ENCODE measurements at regions not wholly inside any gene's neighbourhood (a gene's known extent, or its start where the extent isn't known, plus 50 kb on each side); places are given as distances from the start of the nearest gene placed in this dataset.

DNA sequence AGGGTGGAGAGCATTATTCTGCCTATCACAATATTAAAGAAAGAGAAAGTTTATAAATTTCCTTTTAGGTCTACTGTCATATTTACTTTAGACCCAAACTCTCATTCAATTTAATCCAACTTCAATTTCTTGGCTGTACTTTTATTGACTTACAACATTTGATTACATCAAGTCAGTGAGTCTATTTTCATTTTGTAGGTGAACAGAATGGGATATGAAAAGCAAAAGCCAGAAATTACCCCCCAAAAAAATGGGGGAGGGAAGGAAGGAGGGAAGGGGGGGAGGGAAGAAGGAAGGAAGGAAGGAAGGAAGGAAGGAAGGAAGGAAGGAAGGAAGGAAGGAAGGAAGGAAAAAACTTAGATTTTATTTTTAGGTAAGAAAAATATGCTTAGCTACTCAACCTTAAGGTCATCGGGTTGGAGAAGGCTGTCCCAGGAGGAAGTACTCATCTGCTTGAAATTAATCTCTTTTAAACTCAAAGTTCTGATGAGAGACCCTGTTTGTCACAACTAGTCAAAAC is 320.1 kb upstream of the ATP11B start:
- Histone ChIP-seq H3K36me3 (ENCODE audit: control insufficient read depth in 1 of 2, insufficient read depth in 2 of 2, low read depth in 1 of 2, low read length in 2 of 2) (no peaks in the 10 kb centered on the region), H4K8ac (ENCODE audit: low read length) (no peak overlapping the region), H2BK15ac (ENCODE audit: low read depth, poor library complexity, severe bottlenecking) (no peak overlapping the region), H3K4me3 (ENCODE audit: insufficient read depth in 1 of 2, low read depth in 1 of 2, low read length in 2 of 2) (no peak overlapping the region), H3K23ac (ENCODE audit: low read length in 2 of 2) (no peak overlapping the region), H3K4ac (ENCODE audit: low read depth in 1 of 2, low read length in 2 of 2) (no peak overlapping the region), H3K27me3 (ENCODE audit: control insufficient read depth in 1 of 2, insufficient read depth in 1 of 2, low read length in 2 of 2) (no peaks in the 10 kb centered on the region), H2BK12ac (ENCODE audit: low read length in 2 of 2) (no peak overlapping the region), H4K91ac (ENCODE audit: low read length) (no peak overlapping the region), H3K27ac (ENCODE audit: low read length, poor library complexity, severe bottlenecking) (no peak overlapping the region), H2BK5ac (ENCODE audit: low read depth, low read length, poor library complexity, severe bottlenecking) (no peak overlapping the region), H3K18ac (ENCODE audit: low read depth in 1 of 2, low read length in 2 of 2) (no peak overlapping the region), H3K9me3 (ENCODE audit: control insufficient read depth, low read length) (peaks cover 4% of the 10 kb centered on the region), H2AFZ (ENCODE audit: low read depth, low read length) (no peak overlapping the region), H3K79me1 (replicated peaks; ENCODE audit: low read length, poor library complexity, severe bottlenecking) (no peaks in the 10 kb centered on the region), H2AK5ac (ENCODE audit: low read length, severe bottlenecking) (no peak overlapping the region), H3K4me2 (ENCODE audit: low read length, poor library complexity, severe bottlenecking) (no peak overlapping the region), H3K14ac (ENCODE audit: low read length in 2 of 2) (no peak overlapping the region), H3K9ac (ENCODE audit: low read length) (no peak overlapping the region), H2BK120ac (ENCODE audit: low read depth, low read length) (no peak overlapping the region), H3K4me1 (ENCODE audit: control insufficient read depth, insufficient read depth, low read depth, low read length) (no peaks in the 10 kb centered on the region)
- no CpG with 5 or more reads among the region's 1 CpG for WGBS
- DNase-seq, result no peak

DNA sequence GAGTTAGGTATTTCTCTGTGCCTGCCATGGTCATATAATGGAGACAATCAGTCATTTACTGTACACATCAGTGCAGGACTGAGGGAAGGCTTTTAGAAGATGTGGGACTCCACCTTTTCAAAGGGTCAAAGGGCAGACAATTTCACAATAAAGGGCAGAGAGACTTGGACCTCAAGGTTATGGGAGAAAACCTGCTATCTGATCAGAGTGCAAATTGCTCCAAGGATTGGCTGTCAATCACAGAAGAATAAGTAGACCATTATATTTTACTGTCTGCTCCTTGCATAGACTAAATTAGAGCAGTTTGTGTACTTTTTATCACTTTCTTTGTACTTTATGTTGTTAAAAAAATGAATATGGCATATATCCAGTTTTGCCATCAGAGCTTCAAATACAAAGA is 314.9 kb upstream of the ATP11B start:
- Histone ChIP-seq H2AFZ (ENCODE audit: low read depth, low read length) (no peak overlapping the region), H3K79me1 (replicated peaks; ENCODE audit: low read length, poor library complexity, severe bottlenecking) (no peaks in the 10 kb centered on the region), H3K18ac (ENCODE audit: low read depth in 1 of 2, low read length in 2 of 2) (no peak overlapping the region), H2AK5ac (ENCODE audit: low read length, severe bottlenecking) (no peak overlapping the region), H4K8ac (ENCODE audit: low read length) (no peak overlapping the region), H4K91ac (ENCODE audit: low read length) (no peak overlapping the region), H3K23ac (ENCODE audit: low read length in 2 of 2) (no peak overlapping the region), H3K4me1 (ENCODE audit: control insufficient read depth, insufficient read depth, low read depth, low read length) (no peaks in the 10 kb centered on the region), H3K14ac (ENCODE audit: low read length in 2 of 2) (no peak overlapping the region), H3K4ac (ENCODE audit: low read depth in 1 of 2, low read length in 2 of 2) (no peak overlapping the region), H3K4me3 (ENCODE audit: insufficient read depth in 1 of 2, low read depth in 1 of 2, low read length in 2 of 2) (no peak overlapping the region), H2BK5ac (ENCODE audit: low read depth, low read length, poor library complexity, severe bottlenecking) (no peak overlapping the region), H3K27me3 (ENCODE audit: control insufficient read depth in 1 of 2, insufficient read depth in 1 of 2, low read length in 2 of 2) (no peaks in the 10 kb centered on the region), H3K9me3 (ENCODE audit: control insufficient read depth, low read length) (no peaks in the 10 kb centered on the region), H3K4me2 (ENCODE audit: low read length, poor library complexity, severe bottlenecking) (no peak overlapping the region), H3K27ac (ENCODE audit: low read length, poor library complexity, severe bottlenecking) (no peak overlapping the region), H2BK120ac (ENCODE audit: low read depth, low read length) (no peak overlapping the region), H3K36me3 (ENCODE audit: control insufficient read depth in 1 of 2, insufficient read depth in 2 of 2, low read depth in 1 of 2, low read length in 2 of 2) (no peaks in the 10 kb centered on the region), H2BK12ac (ENCODE audit: low read length in 2 of 2) (no peak overlapping the region), H3K9ac (ENCODE audit: low read length) (no peak overlapping the region), H2BK15ac (ENCODE audit: low read depth, poor library complexity, severe bottlenecking) (no peak overlapping the region)
- DNase-seq, result no peak

DNA sequence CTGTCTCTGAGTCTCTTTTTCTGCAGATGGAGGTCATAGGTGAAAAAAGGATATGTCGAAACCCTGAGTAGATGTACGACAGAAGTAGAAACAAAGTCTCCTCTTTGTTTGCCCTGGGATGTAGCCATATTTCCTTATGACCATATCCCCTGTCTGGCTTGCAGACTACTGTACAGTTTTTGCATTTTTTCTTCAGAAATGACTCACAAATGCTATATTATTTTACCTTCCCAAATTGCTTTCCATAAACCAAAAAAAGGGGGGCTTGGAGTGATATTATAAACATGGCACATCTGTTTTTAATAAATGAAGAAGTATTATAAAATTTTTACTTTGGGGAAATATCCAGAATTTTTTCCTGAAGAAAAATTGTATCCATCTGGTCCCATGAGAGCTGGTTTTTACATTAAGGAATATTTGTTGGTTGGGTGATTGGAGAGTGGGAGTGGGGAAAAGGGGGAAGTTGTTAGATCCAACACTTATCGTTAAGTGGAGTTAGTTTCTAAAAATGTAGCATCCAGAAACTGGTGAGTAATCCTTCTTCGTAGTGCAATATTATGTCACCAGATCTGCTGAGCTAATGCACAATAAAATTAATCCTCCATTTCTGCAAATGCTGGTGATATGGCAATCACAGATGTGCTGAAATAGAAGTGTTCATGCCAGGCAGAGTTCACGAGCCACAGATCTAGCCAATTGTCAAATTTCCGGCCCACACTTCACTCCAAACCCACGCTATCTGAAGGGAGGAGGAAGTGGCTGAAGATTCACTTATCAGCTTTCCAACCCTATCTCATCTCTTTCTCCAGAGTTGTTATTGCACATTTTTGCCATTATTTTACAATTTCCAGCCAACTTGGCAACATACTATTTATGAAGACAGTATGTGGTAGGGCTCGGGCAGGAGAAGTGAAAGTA is 313.6 kb upstream of the ATP11B start:
- Histone ChIP-seq H3K18ac (ENCODE audit: low read depth in 1 of 2, low read length in 2 of 2) (no peak overlapping the region), H4K91ac (ENCODE audit: low read length) (no peak overlapping the region), H3K4ac (ENCODE audit: low read depth in 1 of 2, low read length in 2 of 2) (no peak overlapping the region), H2BK120ac (ENCODE audit: low read depth, low read length) (no peak overlapping the region), H3K23ac (ENCODE audit: low read length in 2 of 2) (no peak overlapping the region), H3K79me1 (replicated peaks; ENCODE audit: low read length, poor library complexity, severe bottlenecking) (no peaks in the 10 kb centered on the region), H3K36me3 (ENCODE audit: control insufficient read depth in 1 of 2, insufficient read depth in 2 of 2, low read depth in 1 of 2, low read length in 2 of 2) (no peaks in the 10 kb centered on the region), H3K4me3 (ENCODE audit: insufficient read depth in 1 of 2, low read depth in 1 of 2, low read length in 2 of 2) (no peak overlapping the region), H3K4me2 (ENCODE audit: low read length, poor library complexity, severe bottlenecking) (no peak overlapping the region), H3K9ac (ENCODE audit: low read length) (no peak overlapping the region), H4K8ac (ENCODE audit: low read length) (no peak overlapping the region), H2BK5ac (ENCODE audit: low read depth, low read length, poor library complexity, severe bottlenecking) (no peak overlapping the region), H3K27ac (ENCODE audit: low read length, poor library complexity, severe bottlenecking) (no peak overlapping the region), H2BK12ac (ENCODE audit: low read length in 2 of 2) (no peak overlapping the region), H2AK5ac (ENCODE audit: low read length, severe bottlenecking) (no peak overlapping the region), H2AFZ (ENCODE audit: low read depth, low read length) (no peak overlapping the region), H3K14ac (ENCODE audit: low read length in 2 of 2) (no peak overlapping the region), H2BK15ac (ENCODE audit: low read depth, poor library complexity, severe bottlenecking) (no peak overlapping the region), H3K4me1 (ENCODE audit: control insufficient read depth, insufficient read depth, low read depth, low read length) (no peaks in the 10 kb centered on the region), H3K27me3 (ENCODE audit: control insufficient read depth in 1 of 2, insufficient read depth in 1 of 2, low read length in 2 of 2) (no peaks in the 10 kb centered on the region), H3K9me3 (ENCODE audit: control insufficient read depth, low read length) (no peaks in the 10 kb centered on the region)
- WGBS, result 79% methylated on average over 6 of the region's 8 CpGs
- no peak for DNase-seq

DNA sequence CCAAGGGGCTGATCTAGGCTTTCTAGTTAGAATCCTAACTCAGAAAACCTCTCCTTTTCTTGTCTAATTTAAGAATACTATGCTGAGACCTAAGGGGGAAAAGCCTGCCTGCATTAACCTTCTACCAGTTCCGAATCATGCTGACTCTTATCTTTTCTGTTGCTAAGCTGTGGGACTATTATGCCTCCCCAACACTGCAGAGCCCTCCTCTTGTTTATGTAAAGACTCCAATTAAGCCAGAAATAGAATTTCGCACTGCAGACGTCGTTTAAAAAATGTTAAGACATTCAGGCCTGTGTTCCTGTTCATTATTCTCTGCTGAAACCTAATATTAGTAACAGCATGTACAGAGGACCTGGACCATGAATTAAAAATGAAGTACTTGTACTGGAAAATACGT is 310.6 kb upstream of the ATP11B start:
- no peak overlapping the region for H4K91ac ChIP-seq (ENCODE audit: low read length)
- H2BK15ac ChIP-seq (ENCODE audit: low read depth, poor library complexity, severe bottlenecking), result no peak overlapping the region
- H3K4me1 ChIP-seq (ENCODE audit: control insufficient read depth, insufficient read depth, low read depth, low read length), result no peaks in the 10 kb centered on the region
- H3K27me3 ChIP-seq (ENCODE audit: control insufficient read depth in 1 of 2, insufficient read depth in 1 of 2, low read length in 2 of 2), result no peaks in the 10 kb centered on the region
- H2BK12ac ChIP-seq (ENCODE audit: low read length in 2 of 2), result no peak overlapping the region
- no peaks in the 10 kb centered on the region for H3K9me3 ChIP-seq (ENCODE audit: control insufficient read depth, low read length)
- no peak overlapping the region for H4K8ac ChIP-seq (ENCODE audit: low read length)
- H3K23ac ChIP-seq (ENCODE audit: low read length in 2 of 2), result no peak overlapping the region
- no peaks in the 10 kb centered on the region for H3K79me1 ChIP-seq (replicated peaks; ENCODE audit: low read length, poor library complexity, severe bottlenecking)
- no peak overlapping the region for H3K9ac ChIP-seq (ENCODE audit: low read length)
- 53% methylated on average over 5 of the region's 5 CpGs for WGBS
- H3K36me3 ChIP-seq (ENCODE audit: control insufficient read depth in 1 of 2, insufficient read depth in 2 of 2, low read depth in 1 of 2, low read length in 2 of 2), result no peaks in the 10 kb centered on the region
- no peak overlapping the region for H2BK120ac ChIP-seq (ENCODE audit: low read depth, low read length)
- no peak overlapping the region for H3K27ac ChIP-seq (ENCODE audit: low read length, poor library complexity, severe bottlenecking)
- no peak overlapping the region for H2AK5ac ChIP-seq (ENCODE audit: low read length, severe bottlenecking)
- H2BK5ac ChIP-seq (ENCODE audit: low read depth, low read length, poor library complexity, severe bottlenecking), result no peak overlapping the region
- H3K4ac ChIP-seq (ENCODE audit: low read depth in 1 of 2, low read length in 2 of 2), result no peak overlapping the region
- no peak for DNase-seq
- H3K18ac ChIP-seq (ENCODE audit: low read depth in 1 of 2, low read length in 2 of 2), result no peak overlapping the region
- no peak overlapping the region for H3K14ac ChIP-seq (ENCODE audit: low read length in 2 of 2)
- H3K4me2 ChIP-seq (ENCODE audit: low read length, poor library complexity, severe bottlenecking), result no peak overlapping the region
- H3K4me3 ChIP-seq (ENCODE audit: insufficient read depth in 1 of 2, low read depth in 1 of 2, low read length in 2 of 2), result no peak overlapping the region
- H2AFZ ChIP-seq (ENCODE audit: low read depth, low read length), result no peak overlapping the region
